22Rv1 (cell line): ENCODE measurements at regions not wholly inside any gene's neighbourhood (a gene's known extent, or its start where the extent isn't known, plus 50 kb on each side); places are given as distances from the start of the nearest gene placed in this dataset.

Experiments
- H3K27ac ChIP-seq: fragments of 450-650 bp; 2 replicates; pipeline ENCODE4 v1.5.1; 2017
- ZFX ChIP-seq: fragments of 450-650 bp; IDR thresholded peaks from 2 replicates; pipeline ENCODE4 v1.6.1; 2017; ENCODE audit warnings: antibody characterized with exemption, borderline replicate concordance
- TF ChIP-seq, protein P1 (sequence below): fragments of 450-650 bp; IDR thresholded peaks from 2 replicates; pipeline ENCODE4 v1.5.1; 2017; ENCODE audit warnings: mild to moderate bottlenecking

DNA sequence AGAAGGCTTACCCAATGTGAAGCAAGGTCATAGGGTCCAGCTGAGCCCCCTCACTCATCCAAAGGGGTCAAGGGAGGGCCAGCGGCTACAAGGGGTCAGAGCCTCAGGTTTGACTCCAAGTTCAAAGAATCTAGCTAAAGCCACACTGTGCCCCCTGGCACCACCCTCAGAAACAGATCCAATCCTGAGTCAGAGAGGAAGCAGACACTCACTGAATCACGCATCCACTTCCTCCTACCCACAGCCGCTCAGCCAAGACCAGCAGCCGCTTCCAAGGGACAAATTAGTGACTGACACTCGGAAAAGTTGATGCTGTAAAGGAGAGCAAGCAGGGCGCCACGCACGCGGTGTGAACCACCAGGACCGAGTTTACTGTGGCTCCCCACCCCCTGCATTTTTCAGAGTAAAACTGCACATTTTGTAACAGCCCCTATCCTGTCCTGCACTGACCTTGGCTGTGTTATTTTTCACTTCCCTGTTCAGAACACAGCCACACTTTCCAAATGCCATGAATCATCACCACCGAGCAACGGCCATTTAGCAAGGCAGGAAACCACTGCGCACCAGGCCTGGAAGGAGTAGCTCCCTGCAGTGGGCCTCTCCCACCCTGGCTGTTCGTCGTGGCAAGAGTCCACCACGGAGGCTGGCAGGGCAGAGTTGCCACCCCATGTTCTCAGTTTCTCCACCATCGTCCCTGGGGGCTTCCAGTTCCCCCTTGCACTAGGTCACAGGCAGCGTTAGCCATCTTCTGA, 147.8 kb downstream of the TOMM20 start:
- no peak overlapping the region for H3K27ac ChIP-seq
- TF ChIP-seq, protein P1, sequence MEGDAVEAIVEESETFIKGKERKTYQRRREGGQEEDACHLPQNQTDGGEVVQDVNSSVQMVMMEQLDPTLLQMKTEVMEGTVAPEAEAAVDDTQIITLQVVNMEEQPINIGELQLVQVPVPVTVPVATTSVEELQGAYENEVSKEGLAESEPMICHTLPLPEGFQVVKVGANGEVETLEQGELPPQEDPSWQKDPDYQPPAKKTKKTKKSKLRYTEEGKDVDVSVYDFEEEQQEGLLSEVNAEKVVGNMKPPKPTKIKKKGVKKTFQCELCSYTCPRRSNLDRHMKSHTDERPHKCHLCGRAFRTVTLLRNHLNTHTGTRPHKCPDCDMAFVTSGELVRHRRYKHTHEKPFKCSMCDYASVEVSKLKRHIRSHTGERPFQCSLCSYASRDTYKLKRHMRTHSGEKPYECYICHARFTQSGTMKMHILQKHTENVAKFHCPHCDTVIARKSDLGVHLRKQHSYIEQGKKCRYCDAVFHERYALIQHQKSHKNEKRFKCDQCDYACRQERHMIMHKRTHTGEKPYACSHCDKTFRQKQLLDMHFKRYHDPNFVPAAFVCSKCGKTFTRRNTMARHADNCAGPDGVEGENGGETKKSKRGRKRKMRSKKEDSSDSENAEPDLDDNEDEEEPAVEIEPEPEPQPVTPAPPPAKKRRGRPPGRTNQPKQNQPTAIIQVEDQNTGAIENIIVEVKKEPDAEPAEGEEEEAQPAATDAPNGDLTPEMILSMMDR = no peak
- TF ChIP-seq ZFX = no peak

DNA sequence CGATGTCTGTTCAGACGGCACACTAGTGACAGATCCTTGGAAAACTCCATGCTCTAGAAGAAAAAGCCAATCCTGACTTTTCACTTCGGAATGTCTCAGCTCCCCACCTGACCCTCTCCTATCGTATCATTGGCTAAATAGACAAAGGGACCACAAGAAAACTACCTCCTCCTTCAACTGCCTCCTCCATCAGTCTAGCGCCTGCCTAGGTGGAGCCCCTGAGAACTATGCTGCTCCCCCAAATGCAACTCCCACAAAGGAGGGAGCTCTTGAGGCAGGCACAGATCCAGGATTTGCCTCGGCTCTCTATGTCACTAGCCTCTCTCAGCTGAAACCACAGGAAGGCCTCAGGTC, 148.4 kb downstream of the TOMM20 start:
- TF ChIP-seq, protein P1 = no peak
- no peak overlapping the region for H3K27ac ChIP-seq

DNA sequence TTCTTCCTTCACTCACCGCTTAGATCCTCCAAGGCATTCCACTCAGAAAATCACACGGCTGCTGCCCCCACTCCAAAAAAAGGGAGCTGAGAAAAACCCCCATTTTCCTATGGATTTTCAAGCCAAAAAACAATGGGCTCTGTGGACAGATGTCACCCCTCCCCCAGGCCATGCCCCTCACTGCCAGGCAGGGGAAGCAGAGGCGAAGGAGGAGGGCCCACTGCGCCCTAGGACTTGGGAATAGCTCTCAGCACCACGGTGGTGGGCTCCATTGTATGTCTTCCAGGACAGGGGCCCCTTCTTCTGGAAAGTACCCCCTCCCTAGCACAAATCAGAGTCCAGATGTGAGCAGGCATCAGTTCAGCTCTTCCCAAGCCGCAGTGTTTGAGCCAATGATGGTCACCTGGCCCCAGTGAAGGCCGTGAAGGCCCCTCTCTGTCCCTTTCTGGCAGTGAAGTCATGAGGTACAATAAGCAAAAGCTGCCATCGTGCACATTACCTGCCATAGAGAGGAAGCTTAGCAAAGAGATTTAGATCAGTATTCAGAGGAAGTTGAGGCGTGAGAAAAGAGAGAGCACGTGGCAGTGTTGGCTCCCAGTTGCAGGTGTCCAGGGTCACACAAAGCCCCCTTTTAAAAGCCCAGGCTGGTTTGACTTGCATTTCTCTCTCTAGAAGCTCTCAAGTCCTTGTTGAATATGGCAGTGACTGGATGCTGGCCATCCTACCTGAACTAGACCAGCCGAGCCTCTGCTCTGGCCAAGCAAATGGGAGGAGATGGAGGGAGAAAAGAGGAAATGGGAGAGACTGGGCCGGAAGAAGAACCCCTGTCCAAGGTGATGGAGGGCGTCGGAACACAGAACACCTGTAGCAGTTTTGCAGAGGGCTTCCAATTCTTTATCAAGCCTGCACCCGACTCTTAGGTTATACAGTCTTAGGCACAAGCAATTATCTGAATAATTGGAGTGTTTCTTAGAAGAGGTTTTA, 149.0 kb downstream of the TOMM20 start:
- no peak overlapping the region for H3K27ac ChIP-seq
- no peak for TF ChIP-seq ZFX
- TF ChIP-seq, protein P1 = no peak

DNA sequence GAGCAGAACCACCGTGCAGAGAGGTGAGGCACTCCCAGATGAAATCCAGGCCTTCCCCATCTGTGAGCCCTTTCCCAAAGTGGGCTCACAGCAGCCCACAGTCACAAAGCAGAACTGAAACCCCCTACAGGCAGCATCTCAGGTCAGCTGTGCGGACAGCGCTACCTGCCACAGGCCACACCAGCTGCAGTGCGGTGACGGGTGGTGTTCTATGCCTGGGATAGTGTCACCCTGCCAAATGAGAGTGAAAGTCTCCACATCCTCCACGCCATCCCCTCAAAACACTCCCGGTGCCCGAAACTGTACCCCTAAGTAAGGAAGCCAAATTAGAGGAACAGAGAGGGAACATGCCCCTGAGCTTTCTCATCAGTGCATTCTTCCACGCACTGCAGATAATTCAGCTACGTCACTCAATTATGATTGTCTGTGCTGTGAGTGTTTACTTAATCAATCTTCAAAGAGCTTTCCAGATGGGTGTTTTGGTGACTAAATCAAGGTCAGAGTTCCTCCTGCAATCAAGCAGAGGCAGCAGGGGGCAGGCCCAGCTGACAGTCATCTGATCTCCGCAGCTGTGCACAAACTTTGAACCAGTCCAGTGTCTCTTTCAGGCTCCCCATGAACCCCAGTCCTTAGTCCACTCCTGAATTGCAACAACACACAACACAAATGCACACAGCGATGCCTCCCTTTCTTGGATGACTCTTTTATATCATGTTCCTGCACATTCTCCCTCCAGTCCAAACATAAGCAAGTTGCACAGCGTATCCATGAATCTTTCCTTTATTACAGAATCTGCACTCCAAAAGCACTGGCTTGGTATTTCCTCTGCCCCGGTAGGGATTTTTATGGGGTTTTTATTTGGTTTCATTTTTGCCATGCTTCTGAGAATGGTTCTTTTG, 150.0 kb downstream of the TOMM20 start:
- H3K27ac ChIP-seq = no peak overlapping the region

DNA sequence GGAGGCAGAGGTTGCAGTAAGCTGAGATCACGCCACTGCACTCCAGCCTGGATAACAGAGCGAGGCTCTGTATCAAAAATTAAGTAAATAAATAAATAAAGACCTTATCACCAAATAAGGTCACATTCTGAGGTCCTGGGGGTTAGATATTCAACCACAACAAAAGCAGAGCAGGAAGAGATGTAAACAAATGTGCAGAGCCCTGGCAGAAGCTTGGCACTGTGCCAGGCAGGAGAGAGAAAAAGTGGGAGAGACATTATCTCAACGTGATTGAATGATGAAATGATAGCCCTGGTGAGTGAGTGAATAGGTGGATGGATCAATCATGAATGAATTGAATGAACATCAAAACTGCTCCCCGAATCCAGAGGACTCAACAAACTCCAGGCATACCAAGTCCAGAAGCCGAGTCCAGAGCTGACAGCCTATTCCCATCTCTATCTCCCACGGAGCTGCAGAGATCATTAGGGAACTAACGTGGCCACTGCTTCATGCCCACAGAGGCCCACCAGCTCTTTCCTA, 150.7 kb downstream of the TOMM20 start:
- no peak overlapping the region for H3K27ac ChIP-seq
- no peak for TF ChIP-seq ZFX
- TF ChIP-seq, protein P1 = no peak

More for the DNA sequence above, 150.0 kb downstream of the TOMM20 start:
- TF ChIP-seq ZFX = no peak

DNA sequence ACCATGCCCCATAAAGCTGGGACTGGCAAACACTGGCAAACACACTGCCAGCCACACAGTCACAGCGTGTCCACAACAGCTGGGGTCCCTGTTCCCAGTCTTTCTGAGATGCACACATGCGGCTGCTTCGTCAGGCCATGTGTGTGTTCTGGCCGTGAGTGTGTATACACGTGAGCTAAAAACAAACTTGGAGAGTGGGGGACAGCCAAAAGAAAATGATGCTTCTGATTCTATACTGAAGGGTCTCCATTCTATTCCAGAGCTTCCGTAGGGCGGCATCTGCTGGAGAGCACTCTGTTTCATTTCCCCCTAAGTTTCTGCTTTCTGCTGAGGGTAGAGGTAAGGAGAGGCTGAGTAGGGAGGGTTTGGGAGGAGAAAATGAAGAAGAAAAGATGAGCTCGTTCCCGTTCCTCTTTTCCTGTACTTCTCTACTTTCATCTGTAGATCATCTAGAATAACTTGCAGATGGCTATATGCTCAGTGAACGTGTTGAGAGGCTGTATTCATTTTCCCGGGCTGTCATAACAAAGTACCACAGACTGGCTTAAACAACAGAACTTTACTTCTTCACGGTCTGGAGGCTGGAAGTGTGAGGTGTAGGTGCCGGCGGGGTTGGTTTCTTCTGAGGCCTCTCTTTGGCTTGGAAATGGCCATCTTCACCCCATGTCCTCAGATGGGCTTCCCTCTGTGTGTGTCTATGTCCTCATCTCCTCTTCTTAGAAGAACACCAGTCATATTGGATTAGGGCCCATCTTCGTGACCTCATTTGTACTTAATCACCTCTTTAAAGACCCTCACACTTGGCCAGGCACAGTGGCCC, 151.6 kb downstream of the TOMM20 start:
- no peak for TF ChIP-seq ZFX
- TF ChIP-seq, protein P1 = no peak
- H3K27ac ChIP-seq = no peak overlapping the region
